Sigmoid colon (tissue), 6 donors: ENCODE measurements at regions not wholly inside any gene's neighbourhood (a gene's known extent, or its start where the extent isn't known, plus 50 kb on each side); places are given as distances from the start of the nearest gene placed in this dataset.
"Not testable (repeated sequence)": the region's sequence is repeated elsewhere in the genome, so short reads cannot be mapped to it uniquely, and the experiment has no call there.

Experiments
- DNase-seq: peaks from one replicate; pipeline ENCODE4 v3.0.0-alpha.2; 2019
- H3K27ac ChIP-seq, 4 donors: fragments of 200-600 bp; sonication (generic); one replicate each; pipeline ENCODE4 v1.5.1; 2016 to 2019; ENCODE audit warnings: mild to moderate bottlenecking in 1 of 4
- H3K27me3 ChIP-seq, 3 donors: fragments of 200-600 bp; sonication (generic); one replicate each; pipeline ENCODE4 v1.5.1; 2019; ENCODE audit warnings: mild to moderate bottlenecking in 1 of 3
- H3K36me3 ChIP-seq, 4 donors: fragments of 200-600 bp; sonication (generic); one replicate each; pipeline ENCODE4 v1.5.1; 2016 to 2019
- H3K4me1 ChIP-seq, 4 donors: fragments of 200-600 bp; sonication (generic); one replicate each; pipeline ENCODE4 v1.5.1; 2017 to 2019
- H3K4me3 ChIP-seq, 4 donors: fragments of 200-600 bp; sonication (generic); one replicate each; pipeline ENCODE4 v1.5.1; 2017 to 2019; ENCODE audit warnings: mild to moderate bottlenecking in 2 of 4, moderate library complexity in 1 of 4
- H3K9me3 ChIP-seq, 4 donors: fragments of 200-600 bp in 3 of 4; sonication (generic) in 3 of 4; one replicate each; pipeline versions ENCODE4 v1.5.1 to v1.6.1; 2013 to 2019
- CTCF ChIP-seq, 4 experiments: fragments of 450-650 bp in 3 of 4; fragments of 200-600 bp in 1 of 4; IDR thresholded peaks; one replicate each; pipeline ENCODE4 v1.5.1; 2016 to 2019; ENCODE audit warnings: antibody characterized with exemption in 4 of 4, mild to moderate bottlenecking in 3 of 4, moderate library complexity in 2 of 4
- EP300 ChIP-seq, 4 donors: sonication (generic); formaldehyde crosslinking; IDR thresholded peaks; one replicate each; pipeline ENCODE4 v1.6.1; 2017; ENCODE audit warnings: antibody characterized with exemption in 4 of 4
- POLR2A ChIP-seq, 2 donors: fragments of 450-650 bp; IDR thresholded peaks; one replicate each; pipeline ENCODE4 v1.6.1; 2016; ENCODE audit warnings: antibody characterized with exemption in 2 of 2, mild to moderate bottlenecking in 2 of 2, moderate library complexity in 2 of 2
- POLR2AphosphoS5 ChIP-seq, 4 donors: sonication (generic); formaldehyde crosslinking; IDR thresholded peaks; one replicate each; pipeline ENCODE4 v1.6.1; 2017; ENCODE audit warnings: antibody characterized with exemption in 4 of 4
- WGBS, 2 donors: extraction: QIAGEN DNeasy Blood & Tissue Kit; methylation state at CpG; one replicate each; pipeline ENCODE4 v1.1.7; 2013; 5-methylcytosine and 5-hydroxymethylcytosine counted together
- intact Hi-C: fragments of 100-400 bp; cut with DNase I; formaldehyde crosslinking; loops from one replicate; pipeline ENCODE4 v1.15.1; 2023
- donor health status: healthy with polysubstance abuse.
- donor health status: healthy.

- H3K36me3 ChIP-seq = no peaks in the 10 kb centered on the region
- no peak for TF ChIP-seq CTCF (IDR thresholded peaks at IDR 0.05)
- no peaks in the 10 kb centered on the region for H3K9me3 ChIP-seq
- no peaks in the 10 kb centered on the region for H3K27me3 ChIP-seq
- 69 to 73% methylated on average over 3 of the region's 3 CpGs for WGBS, 2 donors
- intact Hi-C loops = no loop called here
- DNase-seq = no peak
- no peak overlapping the region for H3K27ac ChIP-seq
- peaks cover 0 to 13% (median 0%) of the 10 kb centered on the region in 4 donors for H3K4me1 ChIP-seq
- no peak overlapping the region for H3K4me3 ChIP-seq
These were observed 1421.7 kb downstream of the KCNT2 start for GRCh38 chr1:195186544-195186943.

- no peak for DNase-seq
- intact Hi-C loops = no loop called here
- 77 to 79% methylated on average over 2 of the region's 2 CpGs for WGBS, 2 donors
- Histone ChIP-seq H3K27me3 (no peaks in the 10 kb centered on the region), H3K27ac (no peak overlapping the region), H3K36me3 (no peaks in the 10 kb centered on the region), H3K9me3 (no peaks in the 10 kb centered on the region), H3K4me1 (peaks cover 0 to 13% (median 0%) of the 10 kb centered on the region in 4 donors), H3K4me3 (no peak overlapping the region)
- TF ChIP-seq POLR2AphosphoS5 (IDR thresholded peaks at IDR 0.05) (no peak), EP300 (IDR thresholded peaks at IDR 0.05) (no peak), CTCF (IDR thresholded peaks at IDR 0.05) (no peak), POLR2A (IDR thresholded peaks at IDR 0.05) (no peak)
These were observed 1422.5 kb downstream of the KCNT2 start for GRCh38 chr1:195185736-195186135.

GRCh38 chr1:195185321-195185720 is 1422.9 kb downstream of the KCNT2 start:
- Histone ChIP-seq H3K4me3 (no peak overlapping the region), H3K4me1 (peaks cover 0 to 13% (median 0%) of the 10 kb centered on the region in 4 donors), H3K9me3 (no peaks in the 10 kb centered on the region), H3K27me3 (no peaks in the 10 kb centered on the region), H3K27ac (no peak overlapping the region), H3K36me3 (no peaks in the 10 kb centered on the region)
- 81 to 89% methylated on average over 4 of the region's 4 CpGs for WGBS, 2 donors
- intact Hi-C loops = no loop called here
- no peak for TF ChIP-seq CTCF (IDR thresholded peaks at IDR 0.05)
- DNase-seq = no peak

GRCh38 chr1:195173753-195174152 is 1434.5 kb downstream of the KCNT2 start:
- intact Hi-C loops = no loop called here
- H3K27ac ChIP-seq = no peak overlapping the region
- TF ChIP-seq EP300 (IDR thresholded peaks at IDR 0.05) = no peak
- TF ChIP-seq CTCF (IDR thresholded peaks at IDR 0.05) = no peak
- no peak for TF ChIP-seq POLR2A (IDR thresholded peaks at IDR 0.05)
- TF ChIP-seq POLR2AphosphoS5 (IDR thresholded peaks at IDR 0.05) = no peak
- DNase-seq = no peak
- no peaks in the 10 kb centered on the region for H3K27me3 ChIP-seq
- no peaks in the 10 kb centered on the region for H3K9me3 ChIP-seq
- H3K4me3 ChIP-seq = no peak overlapping the region
- no peaks in the 10 kb centered on the region for H3K36me3 ChIP-seq
- H3K4me1 ChIP-seq = no peaks in the 10 kb centered on the region

GRCh38 chr1:195159795-195160194 is 1448.4 kb downstream of the KCNT2 start:
- intact Hi-C loops, H3K36me3 ChIP-seq, H3K9me3 ChIP-seq, H3K27me3 ChIP-seq, H3K27ac ChIP-seq, DNase-seq, H3K4me1 ChIP-seq, H3K4me3 ChIP-seq: not testable (repeated sequence)
- 59 to 73% methylated on average over 1 of the region's 1 CpG for WGBS, 2 donors
